ENCODE measurements at regions not wholly inside any gene's neighbourhood (a gene's known extent, or its start where the extent isn't known, plus 50 kb on each side); places are given as distances from the start of the nearest gene placed in this dataset.

- TF ChIP-seq REST (IDR thresholded peaks at IDR 0.05; ENCODE audit: insufficient read depth in 1 of 2, low read depth in 2 of 2, low read length in 2 of 2), result no peak
- no peak for TF ChIP-seq POLR2AphosphoS5 (IDR thresholded peaks at IDR 0.05; ENCODE audit: low read depth, low read length)
- no peak for TF ChIP-seq TAF1 (IDR thresholded peaks at IDR 0.05; ENCODE audit: borderline replicate concordance, insufficient read depth, low read length)
- no peak for TF ChIP-seq FOXP2 (optimal IDR thresholded peaks at IDR 0.05; ENCODE audit: borderline replicate concordance, extremely low read depth, extremely low read length, insufficient read depth)
- no peak for TF ChIP-seq SIN3A (IDR thresholded peaks at IDR 0.05; ENCODE audit: borderline replicate concordance, insufficient read depth, low read length)
Measured at GRCh38 chr17:77456951-77457548, 316.3 kb downstream of the SEC14L1 start.

All from PFSK-1 (cell line).